GM23248 (cell line): ENCODE measurements at regions not wholly inside any gene's neighbourhood (a gene's known extent, or its start where the extent isn't known, plus 50 kb on each side); places are given as distances from the start of the nearest gene placed in this dataset.

Experiments
- DNase-seq: peaks from one replicate; pipeline ENCODE4 v3.0.0-alpha.2; 2015
- H2AFZ ChIP-seq: fragments of 200-600 bp; sonication (generic); 2 replicates; pipeline ENCODE4 v1.6.1; 2016; ENCODE audit warnings: antibody characterized with exemption
- H3F3A ChIP-seq: fragments of 200-600 bp; sonication (generic); 2 replicates; pipeline ENCODE4 v1.6.1; 2016; ENCODE audit warnings: mild to moderate bottlenecking, antibody characterized with exemption, mixed run types; ENCODE audit not compliant: insufficient read depth
- H3K27ac ChIP-seq: fragments of 200-600 bp; sonication (generic); 2 replicates; pipeline ENCODE4 v1.5.1; 2016; ENCODE audit warnings: mild to moderate bottlenecking
- H3K27me3 ChIP-seq: fragments of 200-600 bp; sonication (generic); replicated peaks from 2 replicates; pipeline ENCODE4 v1.6.1; 2016; ENCODE audit warnings: mild to moderate bottlenecking; ENCODE audit not compliant: insufficient read depth
- H3K36me3 ChIP-seq: fragments of 200-600 bp; sonication (generic); 2 replicates; pipeline ENCODE4 v1.6.1; 2016; ENCODE audit warnings: low read depth, mild to moderate bottlenecking
- H3K4me1 ChIP-seq: fragments of 200-600 bp; sonication (generic); 2 replicates; pipeline ENCODE4 v1.6.1; 2016; ENCODE audit warnings: mild to moderate bottlenecking; ENCODE audit not compliant: insufficient read depth
- H3K4me2 ChIP-seq: fragments of 200-600 bp; sonication (generic); one replicate; pipeline ENCODE4 v1.6.1; 2016; ENCODE audit warnings: mild to moderate bottlenecking; ENCODE audit not compliant: unreplicated experiment
- H3K4me3 ChIP-seq: fragments of 200-600 bp; sonication (generic); 2 replicates; pipeline ENCODE4 v1.5.1; 2016; ENCODE audit warnings: mild to moderate bottlenecking
- H3K79me2 ChIP-seq: fragments of 200-600 bp; sonication (generic); 2 replicates; pipeline ENCODE4 v1.6.1; 2016; ENCODE audit warnings: mild to moderate bottlenecking; ENCODE audit not compliant: insufficient read depth
- H3K9ac ChIP-seq: fragments of 200-600 bp; sonication (generic); 2 replicates; pipeline ENCODE4 v1.6.1; 2016; ENCODE audit warnings: mild to moderate bottlenecking
- H3K9me2 ChIP-seq: fragments of 200-600 bp; sonication (generic); 2 replicates; pipeline ENCODE4 v1.6.1; 2016; ENCODE audit warnings: mixed run types, mild to moderate bottlenecking, moderate library complexity; ENCODE audit not compliant: insufficient read depth
- H3K9me3 ChIP-seq: fragments of 200-600 bp; sonication (generic); one replicate; pipeline ENCODE4 v1.6.1; 2017; ENCODE audit warnings: low read depth
- H4K20me1 ChIP-seq: fragments of 200-600 bp; sonication (generic); 2 replicates; pipeline ENCODE4 v1.6.0; 2016; ENCODE audit not compliant: insufficient read depth
- EZH2 ChIP-seq: fragments of 200-600 bp; sonication (generic); IDR thresholded peaks from 2 replicates; pipeline ENCODE4 v1.6.1; 2018; ENCODE audit warnings: antibody characterized with exemption, mild to moderate bottlenecking; ENCODE audit not compliant: insufficient read depth, poor library complexity, severe bottlenecking
- EZH2phosphoT487 ChIP-seq: fragments of 200-600 bp; sonication (generic); IDR thresholded peaks from 2 replicates; pipeline ENCODE4 v1.6.1; 2018; ENCODE audit warnings: antibody characterized with exemption, moderate library complexity, mild to moderate bottlenecking, low read depth; ENCODE audit not compliant: insufficient read depth
- WGBS, 2 experiments: methylation state at CpG; one replicate each; pipeline ENCODE4 v1.1.6; 2015 to 2017; ENCODE audit warnings: low lambda C conversion rate in 2 of 2, low coverage in 1 of 2; ENCODE audit errors: missing lambda C conversion rate in 2 of 2; 5-methylcytosine and 5-hydroxymethylcytosine counted together
- in situ Hi-C: fragments of 300-500 bp; cut with MboI; formaldehyde crosslinking; loops from 2 replicates; pipeline ENCODE4 v1.15.0; 2020

DNA sequence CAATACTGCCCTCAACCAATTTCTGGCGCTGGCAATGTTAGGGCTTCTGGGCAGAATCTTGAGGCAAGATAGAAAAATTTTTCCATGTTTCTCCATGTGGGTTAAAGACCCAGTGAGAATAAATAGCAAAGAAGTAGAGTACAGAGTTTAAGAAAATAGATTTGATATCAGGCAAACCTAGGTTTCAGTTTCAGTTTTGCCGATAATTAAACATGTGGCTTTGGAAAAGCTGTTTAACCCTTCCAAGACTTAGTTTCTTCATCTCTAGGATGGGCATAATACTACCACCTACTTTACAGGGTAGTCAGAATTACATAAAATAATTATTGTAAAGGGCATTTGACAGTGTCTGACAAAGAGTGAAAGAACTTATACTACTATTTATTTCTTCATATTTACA lies 360.4 kb downstream of the PCNX1 start:
- H3K9me2 ChIP-seq, result no peaks in the 10 kb centered on the region
- no peaks in the 10 kb centered on the region for H3K9me3 ChIP-seq
- DNase-seq, result peak; percentile 19
- H3K9ac ChIP-seq, result 0 out of 2 replicates have a peak overlapping the region, but pooled peaks have one; percentile 0
- peak overlapping the region; percentile 31 for H2AFZ ChIP-seq
- in situ Hi-C loops, result no loop called here
- no peaks in the 10 kb centered on the region for H3F3A ChIP-seq
- no peaks in the 10 kb centered on the region for H3K27me3 ChIP-seq
- H3K36me3 ChIP-seq, result no peaks in the 10 kb centered on the region
- H4K20me1 ChIP-seq, result no peaks in the 10 kb centered on the region
- peak overlapping the region; percentile 38 for H3K4me2 ChIP-seq
- H3K4me3 ChIP-seq, result peak overlapping the region; percentile 29
- H3K79me2 ChIP-seq, result no peaks in the 10 kb centered on the region
- TF ChIP-seq EZH2 (no peak), EZH2phosphoT487 (no peak)
- H3K4me1 ChIP-seq, result peaks cover 13% of the 10 kb centered on the region
- 49 to 54% methylated on average over 2 of the region's 2 CpGs for WGBS, 2 experiments
- peak overlapping the region; percentile 37; the same call in 1 of the 2 replicates for H3K27ac ChIP-seq

DNA sequence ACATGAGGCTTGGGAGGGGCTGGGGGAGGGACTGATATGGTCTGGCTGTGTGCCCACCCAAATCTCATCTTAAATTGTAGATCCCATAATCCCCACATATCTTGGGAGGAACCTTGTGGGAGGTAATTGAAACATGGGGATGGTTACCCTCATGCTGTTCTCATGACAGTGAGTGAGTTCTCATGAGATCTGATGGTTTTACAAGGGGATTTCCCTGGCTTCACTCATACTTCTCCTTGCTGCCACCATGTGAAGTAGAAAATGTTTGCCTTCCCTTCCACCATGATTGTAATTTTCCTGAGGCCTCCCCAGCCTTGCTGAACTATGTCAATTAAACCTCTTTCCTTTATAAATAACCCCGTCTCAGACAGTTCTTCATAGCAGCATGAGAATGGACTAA lies 362.9 kb downstream of the PCNX1 start:
- Histone ChIP-seq H3K9ac (no peak overlapping the region), H2AFZ (no peak overlapping the region), H3K79me2 (no peaks in the 10 kb centered on the region), H3F3A (no peaks in the 10 kb centered on the region), H4K20me1 (no peaks in the 10 kb centered on the region), H3K27ac (no peak overlapping the region), H3K4me3 (no peak overlapping the region), H3K9me2 (no peaks in the 10 kb centered on the region), H3K36me3 (no peaks in the 10 kb centered on the region), H3K27me3 (no peaks in the 10 kb centered on the region), H3K9me3 (no peaks in the 10 kb centered on the region), H3K4me2 (no peak overlapping the region), H3K4me1 (peaks cover 13% of the 10 kb centered on the region)
- no peak for DNase-seq
- TF ChIP-seq EZH2, result no peak
- no peak for TF ChIP-seq EZH2phosphoT487
- WGBS, 2 experiments, result 74 to 81% methylated on average over 1 of the region's 1 CpG
- in situ Hi-C loops, result no loop called here

DNA sequence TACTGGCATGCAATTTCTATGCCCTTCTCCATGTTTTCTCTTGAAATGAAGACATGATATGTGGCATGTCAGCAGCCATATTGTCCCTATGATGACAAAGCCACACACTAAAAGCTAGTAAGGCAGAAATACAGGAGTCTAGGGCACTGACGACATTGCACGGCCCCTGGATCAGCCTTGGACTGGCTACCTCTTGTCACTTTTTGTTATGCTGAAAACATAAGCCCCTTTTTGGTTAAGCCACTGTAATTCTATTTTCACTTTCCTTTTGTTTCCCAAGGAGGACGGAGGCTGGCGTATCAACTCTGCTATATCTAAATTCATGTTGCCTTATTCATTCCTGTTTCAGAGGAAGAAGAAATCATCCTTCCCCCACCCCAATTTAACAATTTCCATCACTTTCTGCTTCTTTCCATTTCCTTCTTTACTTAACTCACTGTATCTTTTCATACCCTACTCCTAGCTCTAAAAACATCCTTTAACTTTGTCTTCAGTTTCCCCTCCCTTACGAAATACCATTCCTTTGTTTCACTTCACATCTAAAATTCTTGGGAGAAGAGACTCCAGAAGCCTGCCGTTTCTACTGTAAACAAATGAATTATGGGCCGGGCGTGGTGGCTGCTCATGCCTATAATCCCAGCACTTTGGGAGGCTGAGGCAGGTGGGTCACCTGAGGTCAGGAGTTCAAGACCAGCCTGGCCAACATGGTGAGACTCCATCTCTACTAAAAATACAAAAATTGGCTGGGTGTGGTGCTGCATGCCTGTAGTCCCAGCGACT lies 364.1 kb downstream of the PCNX1 start:
- in situ Hi-C loops, result no loop called here
- Histone ChIP-seq H3F3A (no peaks in the 10 kb centered on the region), H3K4me2 (no peak overlapping the region), H3K9ac (no peak overlapping the region), H3K27ac (no peak overlapping the region), H2AFZ (no peak overlapping the region), H3K27me3 (no peaks in the 10 kb centered on the region), H3K9me2 (no peaks in the 10 kb centered on the region), H3K4me3 (no peak overlapping the region), H3K9me3 (no peaks in the 10 kb centered on the region), H3K36me3 (no peaks in the 10 kb centered on the region), H3K4me1 (peaks cover 12% of the 10 kb centered on the region), H3K79me2 (no peaks in the 10 kb centered on the region), H4K20me1 (no peaks in the 10 kb centered on the region)
- 88 to 93% methylated on average over 9 of the region's 9 CpGs for WGBS, 2 experiments
- DNase-seq, result no peak
- no peak for TF ChIP-seq EZH2
- TF ChIP-seq EZH2phosphoT487, result no peak

DNA sequence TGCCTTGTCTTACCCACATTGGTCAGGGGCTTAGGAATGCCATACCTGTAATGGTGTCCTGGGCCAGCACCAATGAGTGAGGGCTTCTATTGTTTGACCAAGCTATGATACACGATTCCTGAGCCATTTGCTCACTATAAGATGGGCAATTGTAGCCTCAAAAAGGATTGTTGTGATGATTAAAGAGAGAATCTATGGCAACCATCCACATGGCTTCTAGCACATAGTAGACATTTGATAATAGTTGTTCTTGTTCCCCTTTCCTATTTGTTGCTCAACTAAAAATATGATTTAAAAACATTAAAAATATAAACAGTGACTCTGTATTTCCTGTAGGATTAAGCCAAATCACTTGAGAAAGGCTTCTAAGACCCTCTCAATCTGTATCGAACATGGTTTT lies 366.1 kb downstream of the PCNX1 start:
- H3K4me3 ChIP-seq, result no peak overlapping the region
- H3K9me3 ChIP-seq, result no peaks in the 10 kb centered on the region
- H3K4me2 ChIP-seq, result no peak overlapping the region
- no peaks in the 10 kb centered on the region for H3K9me2 ChIP-seq
- no peaks in the 10 kb centered on the region for H3F3A ChIP-seq
- no peaks in the 10 kb centered on the region for H4K20me1 ChIP-seq
- no peak overlapping the region for H3K27ac ChIP-seq
- H3K36me3 ChIP-seq, result no peaks in the 10 kb centered on the region
- no peaks in the 10 kb centered on the region for H3K4me1 ChIP-seq
- in situ Hi-C loops, result no loop called here
- H2AFZ ChIP-seq, result no peak overlapping the region
- no peaks in the 10 kb centered on the region for H3K27me3 ChIP-seq
- 50 to 66% methylated on average over 2 of the region's 2 CpGs for WGBS, 2 experiments
- TF ChIP-seq EZH2phosphoT487, result no peak
- no peak for TF ChIP-seq EZH2
- peak; percentile 8 for DNase-seq
- H3K9ac ChIP-seq, result no peak overlapping the region
- no peaks in the 10 kb centered on the region for H3K79me2 ChIP-seq
